Ovary (tissue), 3 donors: ENCODE measurements at regions not wholly inside any gene's neighbourhood (a gene's known extent, or its start where the extent isn't known, plus 50 kb on each side); places are given as distances from the start of the nearest gene placed in this dataset.

ENCODE experiments used
- EP300 ChIP-seq: sonication (generic); formaldehyde crosslinking; IDR thresholded peaks from one replicate; pipeline ENCODE4 v1.6.1; 2017; ENCODE audit warnings: antibody characterized with exemption
- POLR2A ChIP-seq: fragments of 450-650 bp; IDR thresholded peaks from one replicate; pipeline ENCODE4 v1.6.1; 2017; ENCODE audit warnings: antibody characterized with exemption, mild to moderate bottlenecking, moderate library complexity
- TF ChIP-seq, protein P1 (sequence below), 3 donors: fragments of 450-650 bp in 2 of 3; fragments of 200-600 bp in 1 of 3; IDR thresholded peaks; one replicate each; pipeline versions ENCODE4 v1.5.1 to v1.8.0; 2016 to 2022; ENCODE audit warnings: antibody characterized with exemption in 3 of 3, mild to moderate bottlenecking in 1 of 3
- donor health status: DM: no; HTN: no; CAD: no.

DNA sequence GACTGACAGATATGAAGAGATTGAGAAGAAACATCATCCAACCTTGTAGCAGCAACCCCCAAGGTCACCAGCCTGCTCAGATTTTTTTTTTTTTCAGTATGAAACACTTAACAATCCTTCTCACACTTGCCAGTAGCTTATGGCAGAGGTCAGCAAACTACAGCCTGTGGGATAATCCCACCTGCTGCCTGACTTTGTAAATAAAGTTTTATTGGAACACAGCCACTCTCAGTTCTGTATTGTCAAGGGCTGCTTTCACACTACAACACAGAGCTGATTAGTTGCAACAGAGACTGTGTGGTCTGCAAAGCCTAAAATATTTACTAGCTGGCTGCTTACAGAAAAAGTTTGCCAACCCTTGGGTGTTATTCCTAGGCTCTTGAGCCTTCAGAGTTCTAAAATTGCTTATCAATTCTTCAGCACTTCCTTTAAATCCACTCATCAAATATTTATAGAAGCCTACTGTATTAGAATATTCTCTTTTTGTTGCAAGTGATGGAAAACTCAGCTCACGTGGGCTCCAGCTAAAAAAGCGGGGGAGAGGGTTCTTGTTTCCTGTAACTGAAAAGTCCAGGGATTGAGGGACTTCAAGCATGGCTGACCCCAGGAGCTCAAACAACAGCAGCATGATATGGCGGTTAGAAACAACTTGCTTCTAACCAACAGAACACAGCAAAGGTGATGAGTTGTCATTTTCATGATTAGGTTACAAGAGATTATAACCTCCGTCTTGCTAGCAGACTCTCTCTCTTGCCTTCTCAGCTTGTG lies 246.1 kb downstream of the SHQ1 start:
- TF ChIP-seq, protein P1, sequence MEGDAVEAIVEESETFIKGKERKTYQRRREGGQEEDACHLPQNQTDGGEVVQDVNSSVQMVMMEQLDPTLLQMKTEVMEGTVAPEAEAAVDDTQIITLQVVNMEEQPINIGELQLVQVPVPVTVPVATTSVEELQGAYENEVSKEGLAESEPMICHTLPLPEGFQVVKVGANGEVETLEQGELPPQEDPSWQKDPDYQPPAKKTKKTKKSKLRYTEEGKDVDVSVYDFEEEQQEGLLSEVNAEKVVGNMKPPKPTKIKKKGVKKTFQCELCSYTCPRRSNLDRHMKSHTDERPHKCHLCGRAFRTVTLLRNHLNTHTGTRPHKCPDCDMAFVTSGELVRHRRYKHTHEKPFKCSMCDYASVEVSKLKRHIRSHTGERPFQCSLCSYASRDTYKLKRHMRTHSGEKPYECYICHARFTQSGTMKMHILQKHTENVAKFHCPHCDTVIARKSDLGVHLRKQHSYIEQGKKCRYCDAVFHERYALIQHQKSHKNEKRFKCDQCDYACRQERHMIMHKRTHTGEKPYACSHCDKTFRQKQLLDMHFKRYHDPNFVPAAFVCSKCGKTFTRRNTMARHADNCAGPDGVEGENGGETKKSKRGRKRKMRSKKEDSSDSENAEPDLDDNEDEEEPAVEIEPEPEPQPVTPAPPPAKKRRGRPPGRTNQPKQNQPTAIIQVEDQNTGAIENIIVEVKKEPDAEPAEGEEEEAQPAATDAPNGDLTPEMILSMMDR (IDR thresholded peaks at IDR 0.05) = no peak
- TF ChIP-seq POLR2A (no peak), EP300 (no peak)
